Stimulated activated CD4-positive, alpha-beta T cell treated with anti-CD3 and anti-CD28 coated beads, Interleukin-1b, Interleukin-23, amount 100 ng/mL, for 1 hour (primary cell): ENCODE measurements at regions not wholly inside any gene's neighbourhood (a gene's known extent, or its start where the extent isn't known, plus 50 kb on each side); places are given as distances from the start of the nearest gene placed in this dataset.

Experiments
- DNase-seq, 2 donors: peaks; one replicate each; pipeline ENCODE4 v3.0.0-alpha.2; 2020; ENCODE audit warnings: low read depth in 2 of 2

DNA sequence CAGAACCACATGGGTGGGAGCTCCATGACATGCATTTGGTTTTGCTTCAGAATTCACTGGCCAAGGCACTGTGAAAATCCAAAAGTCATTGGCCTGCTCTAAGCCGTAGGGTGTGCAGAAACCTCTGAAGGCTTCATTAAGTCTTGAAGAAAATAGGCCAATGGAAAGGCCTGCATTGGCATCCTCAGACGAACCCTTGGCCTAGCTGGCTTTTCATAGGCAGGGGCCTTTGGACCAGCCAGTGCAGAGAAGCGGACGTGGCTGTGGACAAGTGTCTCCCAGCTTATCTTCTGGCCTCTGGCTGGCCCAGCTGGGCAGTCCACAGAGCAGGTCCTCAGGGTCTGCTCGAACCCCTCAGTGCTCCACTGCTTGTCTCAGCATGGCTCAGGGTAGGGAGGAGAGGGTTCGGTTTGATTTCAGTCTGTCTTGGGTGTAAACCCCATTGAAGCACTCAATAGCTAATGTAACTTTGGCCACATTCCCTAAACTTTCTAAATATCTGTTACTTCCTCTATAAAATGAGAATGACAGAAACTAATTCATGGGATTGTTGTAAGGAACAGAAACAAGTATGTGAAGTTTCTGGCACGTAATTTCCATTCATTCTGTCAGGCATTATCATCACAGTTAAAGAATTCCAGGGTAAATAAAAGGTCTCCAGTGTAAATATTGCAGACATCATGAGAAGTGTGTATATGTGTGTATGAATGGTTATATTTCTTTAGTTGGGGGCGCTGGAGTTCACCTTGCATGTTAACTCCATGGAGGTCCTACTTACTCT lies 125.5 kb downstream of the TFCP2L1 start:
- DNase-seq, result no peak

DNA sequence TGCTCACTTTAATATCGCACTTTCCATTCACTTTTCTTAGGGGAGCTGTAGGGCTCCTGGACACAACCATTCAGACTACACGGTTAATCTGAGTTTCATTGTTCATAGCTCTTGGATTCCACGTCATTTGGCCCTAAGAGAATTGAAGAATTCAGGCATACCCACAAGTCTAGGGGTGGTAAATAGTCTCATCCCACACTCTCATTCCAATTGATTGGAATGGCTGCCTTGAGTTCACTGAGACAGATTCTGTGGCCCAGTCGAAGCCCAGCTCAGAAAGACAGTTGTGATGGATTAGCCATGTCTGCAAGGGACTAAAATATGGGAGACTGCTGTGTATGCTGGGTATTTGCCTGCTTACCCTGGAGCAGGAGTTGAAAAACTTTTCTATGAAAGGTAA lies 124.6 kb downstream of the TFCP2L1 start:
- no peak for DNase-seq

DNA sequence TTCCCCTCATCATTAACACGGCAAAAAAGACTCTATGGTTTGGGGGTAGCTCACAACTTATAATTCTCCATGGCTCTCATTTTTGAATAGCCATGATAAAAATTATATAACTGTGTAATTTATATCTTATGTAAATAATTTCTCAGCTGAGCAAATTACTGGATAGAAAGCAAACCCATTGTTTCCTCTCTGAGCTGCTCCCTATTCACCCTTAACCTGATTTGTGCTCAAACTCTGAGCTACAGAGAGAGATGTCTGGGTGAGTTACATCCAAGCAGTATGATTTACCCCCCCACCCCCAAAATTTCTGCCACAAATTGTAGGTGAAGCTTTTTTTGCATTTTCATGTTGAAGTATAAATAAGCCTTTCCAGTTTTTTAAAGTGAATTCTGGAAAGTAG lies 123.7 kb downstream of the TFCP2L1 start:
- DNase-seq, result no peak

DNA sequence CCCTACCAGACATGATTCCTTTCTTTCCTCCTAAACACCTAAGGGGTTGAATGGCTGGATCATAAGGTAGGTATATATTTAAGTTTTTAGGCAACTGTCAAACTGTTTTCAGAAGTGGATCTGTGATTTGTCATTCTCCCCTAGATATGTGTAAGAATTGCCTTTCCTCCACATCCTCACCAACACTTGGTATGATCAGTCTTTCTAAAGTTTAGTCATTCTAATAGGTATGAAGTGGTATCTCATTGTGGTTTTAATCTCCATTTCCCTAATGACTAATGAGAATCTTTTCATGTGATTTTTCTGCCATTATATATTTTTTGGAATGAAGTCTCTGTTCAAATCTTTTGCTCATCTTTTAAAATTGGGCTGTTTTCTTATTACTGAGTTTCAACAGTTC lies 122.1 kb downstream of the TFCP2L1 start:
- no peak for DNase-seq

DNA sequence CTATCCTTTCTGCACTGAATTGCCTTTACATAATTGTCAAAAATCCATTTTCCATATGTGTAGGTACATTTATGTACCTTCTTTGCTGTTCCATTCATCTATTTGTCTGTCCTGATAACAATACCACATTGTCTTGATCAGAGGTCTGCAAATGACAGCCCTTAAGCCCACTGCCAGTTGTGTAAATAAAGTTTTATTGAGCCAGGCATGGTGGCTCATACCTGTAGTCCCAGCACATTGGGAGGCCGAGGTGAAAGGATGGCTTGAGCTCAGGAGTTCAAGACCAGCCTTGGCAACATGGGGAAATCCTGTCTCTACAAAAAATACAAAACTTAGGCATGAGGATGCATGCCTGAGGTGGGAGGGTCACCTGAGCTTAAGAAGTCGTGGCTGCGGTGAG lies 121.0 kb downstream of the TFCP2L1 start:
- no peak for DNase-seq

DNA sequence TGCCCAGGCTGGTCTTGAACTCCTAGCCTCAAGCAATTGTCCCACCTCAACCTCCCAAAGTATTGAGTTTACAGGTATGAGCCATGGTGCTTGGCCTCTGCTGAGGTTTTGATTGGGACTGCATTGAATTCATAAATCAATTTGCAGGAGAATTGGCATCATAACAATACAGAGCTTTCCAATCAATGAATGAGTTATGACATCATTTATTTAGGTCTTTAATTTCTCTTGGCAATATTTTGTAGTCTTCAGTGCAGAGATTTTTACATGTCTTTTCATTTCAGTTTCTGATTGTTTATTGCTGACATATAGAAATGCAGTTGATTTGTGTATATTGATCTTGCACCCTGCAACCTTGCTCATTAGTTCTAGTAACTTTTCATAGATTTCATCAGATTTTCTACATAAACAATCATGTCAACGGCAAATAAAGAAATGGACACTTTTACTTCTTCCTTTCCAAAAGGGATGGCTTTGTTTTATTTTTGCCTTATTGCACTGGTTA lies 119.9 kb downstream of the TFCP2L1 start:
- DNase-seq, result no peak
